Activated naive CD8-positive, alpha-beta T cell treated with anti-CD3 and anti-CD28 coated beads, Interleukin-2, amount 50 U/mL, for 24 hours (primary cell): ENCODE measurements at regions not wholly inside any gene's neighbourhood (a gene's known extent, or its start where the extent isn't known, plus 50 kb on each side); places are given as distances from the start of the nearest gene placed in this dataset.

Source experiments
- ATAC-seq: fragments of 150-1000 bp; cut with Tn5 transposase; one replicate; pipeline ENCODE4 v1.10.0; 2021
- DNase-seq: peaks from one replicate; pipeline ENCODE4 v3.0.0; 2021
- H3K27ac Mint-ChIP-seq: one replicate; pipeline ENCODE4 v1.8.0; 2021; ENCODE audit warnings: mild to moderate bottlenecking, mixed read lengths
- H3K27me3 Mint-ChIP-seq: one replicate; pipeline ENCODE4 v1.8.0; 2021; ENCODE audit warnings: mixed read lengths
- H3K36me3 Mint-ChIP-seq: one replicate; pipeline ENCODE4 v1.8.0; 2021; ENCODE audit warnings: low read depth, mixed read lengths
- H3K4me1 Mint-ChIP-seq: one replicate; pipeline ENCODE4 v1.8.0; 2021; ENCODE audit warnings: mixed read lengths
- H3K4me3 Mint-ChIP-seq: one replicate; pipeline ENCODE4 v1.8.0; 2021; ENCODE audit warnings: mild to moderate bottlenecking, moderate library complexity, mixed read lengths
- H3K9me3 Mint-ChIP-seq: one replicate; pipeline ENCODE4 v1.8.0; 2021; ENCODE audit warnings: mixed read lengths

GRCh38 chr9:118457171-118458000 lies 753.2 kb downstream of the TLR4 start:
- ATAC-seq (no peak), DNase-seq (no peak)
- no peak overlapping the region for H3K27ac Mint-ChIP-seq
- no peaks in the 10 kb centered on the region for H3K27me3 Mint-ChIP-seq
- H3K36me3 Mint-ChIP-seq = no peaks in the 10 kb centered on the region
- H3K9me3 Mint-ChIP-seq = peaks cover 15% of the 10 kb centered on the region
- no peak overlapping the region for H3K4me3 Mint-ChIP-seq
- H3K4me1 Mint-ChIP-seq = no peaks in the 10 kb centered on the region

GRCh38 chr9:118459913-118460312 lies 755.7 kb downstream of the TLR4 start:
- H3K27me3 Mint-ChIP-seq = no peaks in the 10 kb centered on the region
- H3K36me3 Mint-ChIP-seq = no peaks in the 10 kb centered on the region
- no peak overlapping the region for H3K4me3 Mint-ChIP-seq
- ATAC-seq (no peak), DNase-seq (no peak)
- peaks cover 15% of the 10 kb centered on the region for H3K9me3 Mint-ChIP-seq
- H3K27ac Mint-ChIP-seq = no peak overlapping the region
- no peaks in the 10 kb centered on the region for H3K4me1 Mint-ChIP-seq

DNA sequence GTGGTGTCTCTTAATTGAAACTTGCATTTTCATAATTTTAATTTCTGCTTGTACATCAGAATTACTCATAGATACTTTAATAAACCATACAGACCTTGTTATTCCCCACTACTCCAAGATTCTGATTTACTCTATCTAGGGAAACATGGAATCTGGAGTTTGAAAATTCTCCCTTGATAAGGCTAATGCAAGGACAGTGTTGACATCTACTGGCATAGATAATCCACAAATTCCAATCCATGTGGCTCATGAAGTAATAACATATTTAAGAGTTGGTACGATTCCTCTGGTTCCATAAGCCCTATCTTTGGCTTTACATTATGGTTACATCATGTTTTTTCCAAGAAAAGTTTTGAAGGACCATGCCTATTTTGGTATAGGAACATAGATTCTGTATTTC lies 759.2 kb downstream of the TLR4 start:
- no peaks in the 10 kb centered on the region for H3K4me1 Mint-ChIP-seq
- DNase-seq = no peak
- no peak overlapping the region for H3K4me3 Mint-ChIP-seq
- peaks cover 9% of the 10 kb centered on the region for H3K9me3 Mint-ChIP-seq
- no peaks in the 10 kb centered on the region for H3K27me3 Mint-ChIP-seq
- H3K27ac Mint-ChIP-seq = no peak overlapping the region
- no peak for ATAC-seq
- H3K36me3 Mint-ChIP-seq = no peaks in the 10 kb centered on the region

DNA sequence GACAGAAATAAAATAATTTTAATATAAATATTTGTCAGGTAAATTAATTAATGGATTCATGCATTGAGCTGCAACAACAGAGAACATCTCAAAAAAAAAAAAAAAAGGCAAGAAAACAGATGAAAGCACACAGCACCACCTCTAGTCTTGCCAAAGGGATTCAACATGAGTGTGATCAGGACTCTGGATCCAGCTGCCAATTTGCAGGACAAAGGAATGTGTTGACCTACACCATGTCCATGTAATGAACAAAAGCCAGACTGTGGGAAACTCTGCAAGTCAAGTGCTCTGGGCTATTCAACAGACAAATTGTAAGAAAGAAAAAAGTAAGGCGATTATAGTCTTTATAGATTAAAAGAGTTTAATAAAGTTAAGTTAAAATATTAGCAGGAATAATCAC lies 769.3 kb downstream of the TLR4 start:
- no peaks in the 10 kb centered on the region for H3K27me3 Mint-ChIP-seq
- no peak overlapping the region for H3K27ac Mint-ChIP-seq

DNA sequence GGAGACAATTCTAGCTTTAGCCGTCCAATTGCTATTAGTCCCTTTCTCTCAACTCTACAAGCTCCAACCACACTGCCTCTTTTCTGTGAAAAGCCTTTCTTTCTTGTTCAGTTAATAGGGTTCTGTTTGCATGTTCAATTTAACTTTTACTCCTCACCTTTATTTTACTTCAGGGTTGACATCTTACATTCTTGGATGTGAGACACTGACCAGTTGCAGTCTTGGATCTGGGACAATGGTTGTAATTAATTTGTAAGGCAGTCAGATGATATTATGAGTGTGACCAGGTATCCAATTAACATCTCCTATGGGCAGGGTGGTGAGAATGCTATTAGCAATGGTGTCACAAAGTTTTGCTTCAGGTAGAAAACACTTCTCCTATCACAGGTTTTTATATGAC lies 774.5 kb downstream of the TLR4 start:
- Mint-ChIP-seq H3K36me3 (no peaks in the 10 kb centered on the region), H3K27me3 (no peaks in the 10 kb centered on the region), H3K9me3 (peaks cover 6% of the 10 kb centered on the region), H3K4me1 (no peaks in the 10 kb centered on the region), H3K4me3 (no peak overlapping the region), H3K27ac (no peak overlapping the region)
- no peak for DNase-seq
- ATAC-seq = no peak

More for the DNA sequence above, 769.3 kb downstream of the TLR4 start:
- DNase-seq = no peak
- H3K9me3 Mint-ChIP-seq = no peaks in the 10 kb centered on the region
- H3K36me3 Mint-ChIP-seq = no peaks in the 10 kb centered on the region
- ATAC-seq = no peak
- H3K4me1 Mint-ChIP-seq = no peaks in the 10 kb centered on the region
- no peak overlapping the region for H3K4me3 Mint-ChIP-seq

DNA sequence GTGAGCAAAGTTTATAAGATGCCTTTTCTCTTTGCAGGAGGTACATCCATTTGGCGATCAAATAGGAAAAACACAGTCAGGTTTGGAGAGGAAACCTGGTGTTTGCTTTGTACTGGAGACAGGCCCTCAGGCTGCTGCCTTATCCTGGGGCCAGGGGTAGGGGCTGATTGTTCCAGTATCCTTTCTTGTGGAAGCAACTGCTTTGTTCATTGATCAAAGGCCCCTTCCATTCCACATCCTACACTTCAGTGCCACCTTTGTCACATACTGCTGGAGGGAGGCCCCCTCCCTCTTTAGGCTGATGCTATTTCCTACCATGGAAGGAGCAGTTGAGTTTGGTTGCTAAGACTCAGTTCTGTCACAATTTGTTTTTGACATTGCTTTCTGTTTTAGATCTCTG lies 778.1 kb downstream of the TLR4 start:
- no peaks in the 10 kb centered on the region for H3K4me1 Mint-ChIP-seq

DNA sequence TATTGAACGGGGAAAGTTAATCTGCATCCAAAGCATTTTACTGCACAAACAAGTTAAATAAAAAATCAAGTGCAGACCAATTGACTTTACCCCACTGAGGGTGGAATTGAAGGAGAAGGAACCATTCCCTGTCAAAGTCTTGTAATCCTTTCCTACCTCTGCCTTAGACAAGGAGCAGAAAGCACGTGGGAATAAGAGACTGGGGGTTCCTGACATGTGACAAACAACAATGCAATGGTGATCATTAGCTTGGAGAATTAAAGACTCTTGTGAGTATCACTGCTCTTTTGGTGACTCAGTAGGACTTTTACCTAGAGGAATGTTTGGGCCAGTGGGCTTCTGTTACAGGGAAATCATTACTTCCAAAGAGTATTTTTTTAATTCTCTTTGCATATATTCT lies 779.5 kb downstream of the TLR4 start:
- peaks cover 6% of the 10 kb centered on the region for H3K9me3 Mint-ChIP-seq
- no peak for ATAC-seq

More for the DNA sequence above, 778.1 kb downstream of the TLR4 start:
- ATAC-seq = no peak
- DNase-seq = no peak
- H3K27ac Mint-ChIP-seq = no peak overlapping the region
- peaks cover 2% of the 10 kb centered on the region for H3K27me3 Mint-ChIP-seq
- H3K36me3 Mint-ChIP-seq = no peaks in the 10 kb centered on the region
- H3K4me3 Mint-ChIP-seq = no peak overlapping the region
- peaks cover 6% of the 10 kb centered on the region for H3K9me3 Mint-ChIP-seq

GRCh38 chr9:118503236-118503635 lies 799.0 kb downstream of the TLR4 start:
- no peak for ATAC-seq
- Mint-ChIP-seq H3K36me3 (no peaks in the 10 kb centered on the region), H3K4me1 (no peaks in the 10 kb centered on the region), H3K27me3 (no peaks in the 10 kb centered on the region), H3K4me3 (no peak overlapping the region), H3K27ac (no peak overlapping the region), H3K9me3 (peaks cover 20% of the 10 kb centered on the region)
- no peak for DNase-seq

More for the DNA sequence above, 779.5 kb downstream of the TLR4 start:
- DNase-seq = no peak
- no peaks in the 10 kb centered on the region for H3K36me3 Mint-ChIP-seq
- no peak overlapping the region for H3K27ac Mint-ChIP-seq
- H3K4me3 Mint-ChIP-seq = no peak overlapping the region
- H3K4me1 Mint-ChIP-seq = no peaks in the 10 kb centered on the region
- peaks cover 2% of the 10 kb centered on the region for H3K27me3 Mint-ChIP-seq

DNA sequence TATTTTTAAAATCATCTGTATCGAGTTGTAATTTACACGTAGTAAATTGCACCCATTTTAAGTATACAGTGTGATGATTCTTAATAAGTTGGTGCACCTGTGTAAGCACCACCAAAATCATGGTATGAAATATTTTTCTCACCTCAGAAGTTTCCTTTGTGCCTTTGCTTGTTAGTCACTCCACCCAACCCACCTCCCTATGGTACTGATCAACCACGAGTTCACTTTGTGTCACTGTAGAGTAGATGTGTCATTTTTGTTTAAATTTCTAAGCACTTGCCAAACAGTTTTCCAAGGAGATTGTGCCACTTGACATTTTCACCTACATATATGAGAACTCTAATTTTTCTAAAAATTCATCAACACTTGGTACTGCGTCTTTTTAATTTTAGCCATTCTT lies 806.5 kb downstream of the TLR4 start:
- no peak overlapping the region for H3K27ac Mint-ChIP-seq
- peaks cover 9% of the 10 kb centered on the region for H3K9me3 Mint-ChIP-seq

GRCh38 chr9:118515947-118516346 lies 811.7 kb downstream of the TLR4 start:
- DNase-seq (no peak), ATAC-seq (no peak)
- Mint-ChIP-seq H3K36me3 (no peaks in the 10 kb centered on the region), H3K4me3 (no peak overlapping the region), H3K9me3 (peaks cover 3% of the 10 kb centered on the region), H3K27ac (no peak overlapping the region), H3K4me1 (no peaks in the 10 kb centered on the region), H3K27me3 (no peaks in the 10 kb centered on the region)

More for the DNA sequence above, 806.5 kb downstream of the TLR4 start:
- H3K4me3 Mint-ChIP-seq = no peak overlapping the region
- ATAC-seq (no peak), DNase-seq (no peak)
- no peaks in the 10 kb centered on the region for H3K27me3 Mint-ChIP-seq
- no peaks in the 10 kb centered on the region for H3K36me3 Mint-ChIP-seq
- H3K4me1 Mint-ChIP-seq = no peaks in the 10 kb centered on the region

GRCh38 chr9:118521261-118521660 lies 817.1 kb downstream of the TLR4 start:
- DNase-seq (no peak), ATAC-seq (no peak)
- H3K4me1 Mint-ChIP-seq = no peaks in the 10 kb centered on the region
- H3K27me3 Mint-ChIP-seq = no peaks in the 10 kb centered on the region
- H3K36me3 Mint-ChIP-seq = no peaks in the 10 kb centered on the region
- H3K9me3 Mint-ChIP-seq = no peaks in the 10 kb centered on the region
- H3K4me3 Mint-ChIP-seq = no peak overlapping the region
- no peak overlapping the region for H3K27ac Mint-ChIP-seq

DNA sequence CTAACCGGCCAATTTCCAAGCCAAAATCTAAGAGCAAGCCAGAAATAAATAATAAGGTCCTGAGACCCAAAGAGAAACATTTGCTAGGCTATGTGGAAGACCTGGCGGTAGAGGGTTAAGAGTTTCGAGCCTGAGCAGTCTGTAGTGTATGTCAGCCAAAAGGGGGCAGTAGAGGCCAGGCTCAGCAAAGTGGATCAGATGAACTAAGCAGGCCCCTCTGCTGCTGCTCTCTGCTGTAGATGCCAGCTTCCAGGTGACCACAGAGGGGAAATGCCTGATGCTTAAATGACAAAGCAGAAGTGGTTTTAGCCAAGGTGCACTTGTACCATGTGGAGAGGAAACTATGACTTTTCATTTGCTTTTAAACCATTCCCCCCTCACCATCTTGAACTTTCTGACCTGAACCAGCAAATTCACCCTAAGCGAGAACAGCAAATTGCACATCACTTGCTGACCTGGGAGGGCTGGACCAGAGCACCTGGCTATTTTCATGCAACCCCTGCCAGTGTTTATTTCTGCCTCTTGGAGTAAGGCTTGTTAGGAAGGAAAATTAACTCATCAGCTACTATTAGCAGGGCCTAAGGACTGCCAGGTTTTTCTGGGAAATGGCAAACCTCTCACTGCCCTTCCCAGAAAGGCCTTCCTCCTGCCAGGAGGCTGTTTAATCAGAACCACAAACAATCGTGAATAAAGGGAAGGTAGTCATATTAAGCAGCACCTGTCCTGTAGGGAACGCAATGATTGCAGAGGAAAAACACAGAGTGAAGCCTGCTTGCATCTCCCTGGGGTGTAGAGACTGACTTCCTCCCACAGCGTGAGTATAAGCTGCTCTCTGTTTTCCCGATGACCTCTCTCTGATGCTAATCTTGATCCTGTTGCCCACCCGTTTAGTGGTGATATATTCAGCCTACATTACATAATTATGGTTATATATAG lies 818.2 kb downstream of the TLR4 start:
- no peaks in the 10 kb centered on the region for H3K36me3 Mint-ChIP-seq
- no peak overlapping the region for H3K4me3 Mint-ChIP-seq
- ATAC-seq (peak; percentile 40), DNase-seq (peak; percentile 3)
- H3K27me3 Mint-ChIP-seq = no peaks in the 10 kb centered on the region
- no peaks in the 10 kb centered on the region for H3K9me3 Mint-ChIP-seq
- no peak overlapping the region for H3K27ac Mint-ChIP-seq
- no peaks in the 10 kb centered on the region for H3K4me1 Mint-ChIP-seq

- Mint-ChIP-seq H3K27me3 (no peaks in the 10 kb centered on the region), H3K9me3 (peaks cover 5% of the 10 kb centered on the region), H3K27ac (no peak overlapping the region), H3K36me3 (no peaks in the 10 kb centered on the region), H3K4me3 (no peak overlapping the region), H3K4me1 (no peaks in the 10 kb centered on the region)
- DNase-seq = no peak
- no peak for ATAC-seq
Measured at GRCh38 chr9:118527261-118527660, 823.1 kb downstream of the TLR4 start.

DNA sequence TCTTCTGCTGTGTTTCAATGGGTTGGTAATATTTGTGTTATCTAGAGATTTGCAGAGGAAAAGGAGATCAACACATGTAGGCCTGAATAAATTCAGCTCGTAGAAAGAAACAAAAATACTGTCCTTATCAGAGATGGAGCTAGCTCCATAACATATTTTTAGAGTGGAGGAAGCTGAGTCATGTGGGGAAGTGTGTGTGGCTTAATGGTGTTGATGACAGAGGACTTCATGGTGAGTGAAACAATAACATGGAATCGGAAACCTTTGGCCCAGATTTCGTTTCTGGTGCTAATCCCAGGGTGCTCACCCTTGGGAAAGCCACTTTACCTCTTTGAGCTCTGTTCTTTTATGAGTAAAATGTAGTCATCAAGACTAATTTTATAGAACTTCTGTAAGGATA lies 825.0 kb downstream of the TLR4 start:
- Mint-ChIP-seq H3K4me3 (no peak overlapping the region), H3K36me3 (no peaks in the 10 kb centered on the region), H3K4me1 (no peaks in the 10 kb centered on the region), H3K27me3 (no peaks in the 10 kb centered on the region), H3K27ac (no peak overlapping the region), H3K9me3 (peaks cover 5% of the 10 kb centered on the region)
- DNase-seq = no peak
- no peak for ATAC-seq
